PC-9 (cell line): ENCODE measurements at regions not wholly inside any gene's neighbourhood (a gene's known extent, or its start where the extent isn't known, plus 50 kb on each side); places are given as distances from the start of the nearest gene placed in this dataset.

Experiments
- EZH2 ChIP-seq: fragments of 200-600 bp; sonication (generic); IDR thresholded peaks from 2 replicates; pipeline ENCODE4 v1.8.0; 2017; ENCODE audit warnings: antibody characterized with exemption, low read depth
- TF ChIP-seq, protein P1 (sequence below): fragments of 200-600 bp; sonication (generic); conservative IDR thresholded peaks from 2 replicates; pipeline ENCODE4 v1.6.1; 2017; ENCODE audit warnings: mixed run types, antibody characterized with exemption, mild to moderate bottlenecking, moderate library complexity

DNA sequence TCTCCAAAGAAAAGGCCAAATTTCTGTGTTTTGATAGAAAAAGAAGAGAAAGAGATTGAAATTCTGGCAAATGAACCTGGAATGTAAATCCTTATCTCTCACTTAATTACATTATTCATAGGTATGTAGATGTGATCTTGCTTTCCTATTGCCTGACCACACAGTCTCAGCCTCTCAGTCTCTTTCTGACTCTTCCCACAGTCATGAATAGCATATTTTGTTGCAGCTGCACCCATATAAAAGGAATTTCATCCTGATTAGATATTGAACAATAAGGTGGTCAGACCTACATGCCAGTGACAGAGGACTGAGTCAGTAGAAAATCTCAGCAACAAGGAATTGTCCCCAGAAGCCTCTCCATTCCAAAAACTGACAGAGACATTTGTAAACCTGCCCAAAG, 62.9 kb upstream of the LRRC4C start:
- TF ChIP-seq, protein P1, sequence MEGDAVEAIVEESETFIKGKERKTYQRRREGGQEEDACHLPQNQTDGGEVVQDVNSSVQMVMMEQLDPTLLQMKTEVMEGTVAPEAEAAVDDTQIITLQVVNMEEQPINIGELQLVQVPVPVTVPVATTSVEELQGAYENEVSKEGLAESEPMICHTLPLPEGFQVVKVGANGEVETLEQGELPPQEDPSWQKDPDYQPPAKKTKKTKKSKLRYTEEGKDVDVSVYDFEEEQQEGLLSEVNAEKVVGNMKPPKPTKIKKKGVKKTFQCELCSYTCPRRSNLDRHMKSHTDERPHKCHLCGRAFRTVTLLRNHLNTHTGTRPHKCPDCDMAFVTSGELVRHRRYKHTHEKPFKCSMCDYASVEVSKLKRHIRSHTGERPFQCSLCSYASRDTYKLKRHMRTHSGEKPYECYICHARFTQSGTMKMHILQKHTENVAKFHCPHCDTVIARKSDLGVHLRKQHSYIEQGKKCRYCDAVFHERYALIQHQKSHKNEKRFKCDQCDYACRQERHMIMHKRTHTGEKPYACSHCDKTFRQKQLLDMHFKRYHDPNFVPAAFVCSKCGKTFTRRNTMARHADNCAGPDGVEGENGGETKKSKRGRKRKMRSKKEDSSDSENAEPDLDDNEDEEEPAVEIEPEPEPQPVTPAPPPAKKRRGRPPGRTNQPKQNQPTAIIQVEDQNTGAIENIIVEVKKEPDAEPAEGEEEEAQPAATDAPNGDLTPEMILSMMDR, result no peak
- TF ChIP-seq EZH2, result no peak
